ENCODE measurements at regions not wholly inside any gene's neighbourhood (a gene's known extent, or its start where the extent isn't known, plus 50 kb on each side); places are given as distances from the start of the nearest gene placed in this dataset.

DNA sequence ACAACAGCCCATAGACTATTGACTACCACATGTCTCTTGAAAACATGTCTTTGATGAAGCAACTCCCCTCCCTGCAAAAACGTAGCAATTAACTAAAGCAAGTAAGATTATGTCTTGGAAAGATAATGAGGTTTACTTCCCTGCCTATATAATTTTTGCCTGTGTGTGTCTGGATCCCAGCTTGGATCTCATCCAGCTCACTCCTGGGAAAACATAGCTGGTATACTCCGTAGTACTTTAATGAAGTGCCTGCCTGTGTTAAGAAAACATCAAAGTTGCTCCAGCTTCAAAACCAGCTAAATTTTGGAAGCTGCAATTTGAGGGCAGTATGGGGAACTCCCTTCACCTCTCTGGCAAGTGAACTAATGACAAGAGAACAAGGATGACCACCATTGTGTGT is 182.6 kb upstream of the C9orf72 start:
- Mint-ChIP-seq H3K4me3 (no peak overlapping the region), H3K9me3 (peaks cover 2 to 3% of the 10 kb centered on the region in 2 donors), H3K27ac (no peak overlapping the region), H3K27me3 (ENCODE audit: low read depth in 2 of 2) (no peaks in the 10 kb centered on the region), H3K4me1 (no peaks in the 10 kb centered on the region), H3K36me3 (no peaks in the 10 kb centered on the region)
- 82% methylated on average over 1 of the region's 2 CpGs for WGBS (ENCODE audit: insufficient coverage)
- H3K9me3 ChIP-seq (ENCODE audit: control insufficient read depth, insufficient read depth, low read length): no peaks in the 10 kb centered on the region
- H3K4me3 ChIP-seq (ENCODE audit: low read length): no peak overlapping the region
- no peaks in the 10 kb centered on the region for H3K4me1 ChIP-seq (ENCODE audit: control insufficient read depth, insufficient read depth, low read length)
- no peaks in the 10 kb centered on the region for H3K36me3 ChIP-seq (ENCODE audit: control insufficient read depth, insufficient read depth, low read length)
- DNase-seq: no peak
- intact Hi-C loops (cut with micrococcal nuclease): no loop called here
- H3K27ac ChIP-seq (ENCODE audit: low read length): no peak overlapping the region
- TF ChIP-seq, protein P1, sequence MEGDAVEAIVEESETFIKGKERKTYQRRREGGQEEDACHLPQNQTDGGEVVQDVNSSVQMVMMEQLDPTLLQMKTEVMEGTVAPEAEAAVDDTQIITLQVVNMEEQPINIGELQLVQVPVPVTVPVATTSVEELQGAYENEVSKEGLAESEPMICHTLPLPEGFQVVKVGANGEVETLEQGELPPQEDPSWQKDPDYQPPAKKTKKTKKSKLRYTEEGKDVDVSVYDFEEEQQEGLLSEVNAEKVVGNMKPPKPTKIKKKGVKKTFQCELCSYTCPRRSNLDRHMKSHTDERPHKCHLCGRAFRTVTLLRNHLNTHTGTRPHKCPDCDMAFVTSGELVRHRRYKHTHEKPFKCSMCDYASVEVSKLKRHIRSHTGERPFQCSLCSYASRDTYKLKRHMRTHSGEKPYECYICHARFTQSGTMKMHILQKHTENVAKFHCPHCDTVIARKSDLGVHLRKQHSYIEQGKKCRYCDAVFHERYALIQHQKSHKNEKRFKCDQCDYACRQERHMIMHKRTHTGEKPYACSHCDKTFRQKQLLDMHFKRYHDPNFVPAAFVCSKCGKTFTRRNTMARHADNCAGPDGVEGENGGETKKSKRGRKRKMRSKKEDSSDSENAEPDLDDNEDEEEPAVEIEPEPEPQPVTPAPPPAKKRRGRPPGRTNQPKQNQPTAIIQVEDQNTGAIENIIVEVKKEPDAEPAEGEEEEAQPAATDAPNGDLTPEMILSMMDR (IDR thresholded peaks at IDR 0.05): no peak
- H3K27me3 ChIP-seq (ENCODE audit: control insufficient read depth, insufficient read depth, low read length): no peaks in the 10 kb centered on the region
- ATAC-seq: no peak

GRCh38 chr9:27756418-27756817 is 183.1 kb upstream of the C9orf72 start:
- no peak for DNase-seq
- Histone ChIP-seq H3K36me3 (ENCODE audit: control insufficient read depth, insufficient read depth, low read length) (no peaks in the 10 kb centered on the region), H3K4me3 (ENCODE audit: low read length) (no peak overlapping the region), H3K27me3 (ENCODE audit: control insufficient read depth, insufficient read depth, low read length) (no peaks in the 10 kb centered on the region), H3K27ac (ENCODE audit: low read length) (no peak overlapping the region), H3K4me1 (ENCODE audit: control insufficient read depth, insufficient read depth, low read length) (no peaks in the 10 kb centered on the region), H3K9me3 (ENCODE audit: control insufficient read depth, insufficient read depth, low read length) (no peaks in the 10 kb centered on the region)
- TF ChIP-seq, protein P1 (IDR thresholded peaks at IDR 0.05): no peak
- Mint-ChIP-seq H3K36me3 (no peaks in the 10 kb centered on the region), H3K4me1 (no peaks in the 10 kb centered on the region), H3K27me3 (ENCODE audit: low read depth in 2 of 2) (no peaks in the 10 kb centered on the region), H3K4me3 (no peak overlapping the region), H3K27ac (no peak overlapping the region), H3K9me3 (peaks cover 2 to 3% of the 10 kb centered on the region in 2 donors)
- WGBS (ENCODE audit: insufficient coverage): 84% methylated on average over 5 of the region's 5 CpGs
- ATAC-seq: no peak
- intact Hi-C loops (cut with micrococcal nuclease): no loop called here

DNA sequence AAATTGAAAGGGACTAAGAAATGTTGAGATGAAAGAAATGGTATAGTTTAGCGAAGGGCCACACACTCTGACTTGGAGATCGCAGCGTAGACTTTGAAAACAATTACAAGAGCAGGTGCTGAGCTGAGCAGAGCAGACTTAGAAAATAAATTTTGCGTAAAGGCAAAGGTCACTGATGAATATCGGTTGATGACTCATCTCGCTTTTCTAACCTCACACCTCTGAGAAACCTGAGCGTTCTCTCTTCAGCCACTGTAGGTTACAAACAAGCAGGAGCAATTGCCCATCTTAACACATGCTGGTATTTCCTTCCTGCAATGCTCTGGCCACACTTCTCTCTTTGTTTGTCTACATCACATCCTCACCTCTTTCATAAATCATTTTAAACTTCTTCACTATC is 190.6 kb upstream of the C9orf72 start:
- H3K4me3 ChIP-seq (ENCODE audit: low read length): no peak overlapping the region
- no peaks in the 10 kb centered on the region for H3K9me3 ChIP-seq (ENCODE audit: control insufficient read depth, insufficient read depth, low read length)
- TF ChIP-seq, protein P1 (IDR thresholded peaks at IDR 0.05): no peak
- H3K4me1 ChIP-seq (ENCODE audit: control insufficient read depth, insufficient read depth, low read length): no peaks in the 10 kb centered on the region
- WGBS (ENCODE audit: insufficient coverage): 88% methylated on average over 7 of the region's 7 CpGs
- no peaks in the 10 kb centered on the region for H3K27me3 ChIP-seq (ENCODE audit: control insufficient read depth, insufficient read depth, low read length)
- DNase-seq: no peak
- Mint-ChIP-seq H3K9me3 (peaks cover 0 to 7% of the 10 kb centered on the region in 2 donors), H3K27me3 (ENCODE audit: low read depth in 2 of 2) (no peaks in the 10 kb centered on the region), H3K4me3 (no peak overlapping the region), H3K4me1 (no peaks in the 10 kb centered on the region), H3K36me3 (no peaks in the 10 kb centered on the region), H3K27ac (no peak overlapping the region)
- intact Hi-C loops (cut with micrococcal nuclease): no loop called here
- H3K36me3 ChIP-seq (ENCODE audit: control insufficient read depth, insufficient read depth, low read length): no peaks in the 10 kb centered on the region
- H3K27ac ChIP-seq (ENCODE audit: low read length): no peak overlapping the region
- ATAC-seq: no peak

GRCh38 chr9:27765266-27766072 is 192.2 kb upstream of the C9orf72 start:
- intact Hi-C loops (cut with micrococcal nuclease): no loop called here
- Histone ChIP-seq H3K4me1 (ENCODE audit: control insufficient read depth, insufficient read depth, low read length) (no peaks in the 10 kb centered on the region), H3K9me3 (ENCODE audit: control insufficient read depth, insufficient read depth, low read length) (no peaks in the 10 kb centered on the region), H3K27ac (ENCODE audit: low read length) (no peak overlapping the region), H3K36me3 (ENCODE audit: control insufficient read depth, insufficient read depth, low read length) (no peaks in the 10 kb centered on the region), H3K27me3 (ENCODE audit: control insufficient read depth, insufficient read depth, low read length) (no peaks in the 10 kb centered on the region), H3K4me3 (ENCODE audit: low read length) (no peak overlapping the region)
- H3K9me3 Mint-ChIP-seq: peaks cover 2 to 7% of the 10 kb centered on the region in 2 donors
- ATAC-seq (no peak), DNase-seq (no peak)
- H3K27ac Mint-ChIP-seq: no peak overlapping the region
- no peaks in the 10 kb centered on the region for H3K36me3 Mint-ChIP-seq
- 80% methylated on average over 1 of the region's 1 CpG for WGBS (ENCODE audit: insufficient coverage)
- TF ChIP-seq, protein P1 (IDR thresholded peaks at IDR 0.05): no peak
- H3K4me3 Mint-ChIP-seq: no peak overlapping the region
- H3K4me1 Mint-ChIP-seq: no peaks in the 10 kb centered on the region
- H3K27me3 Mint-ChIP-seq (ENCODE audit: low read depth in 2 of 2): no peaks in the 10 kb centered on the region
